ENCODE measurements at regions not wholly inside any gene's neighbourhood (a gene's known extent, or its start where the extent isn't known, plus 50 kb on each side); places are given as distances from the start of the nearest gene placed in this dataset.

DNA sequence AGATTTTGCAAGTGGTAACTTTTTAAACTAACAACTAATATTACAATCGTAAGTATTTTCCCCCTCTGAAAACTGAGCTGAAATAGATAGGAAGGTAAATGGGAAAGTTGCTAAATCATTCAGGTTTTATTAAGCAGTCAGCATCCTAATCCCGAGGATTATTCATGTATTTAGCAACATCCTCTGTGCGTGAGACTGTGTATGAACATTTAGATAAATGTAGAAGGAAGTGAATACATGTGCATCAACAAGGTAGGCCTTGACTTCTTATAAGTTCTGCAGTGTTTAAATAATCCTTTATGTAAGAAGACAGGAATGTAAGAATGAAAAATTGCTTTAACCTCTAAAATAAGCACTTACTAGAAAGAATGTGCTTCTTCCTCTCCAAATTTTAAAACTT is 745.9 kb upstream of the TENM4 start:
- Histone ChIP-seq H3K27ac (ENCODE audit: low read depth, low read length) (no peak overlapping the region), H3K4me1 (ENCODE audit: control insufficient read depth, insufficient read depth, low read length) (no peaks in the 10 kb centered on the region), H3K4me3 (ENCODE audit: low read depth, low read length) (no peak overlapping the region), H3K9me3 (ENCODE audit: control insufficient read depth, insufficient read depth, low read length) (no peaks in the 10 kb centered on the region), H3K36me3 (ENCODE audit: control insufficient read depth, insufficient read depth, low read length) (no peaks in the 10 kb centered on the region), H3K27me3 (ENCODE audit: control insufficient read depth, insufficient read depth, low read length) (no peaks in the 10 kb centered on the region)
- no CpG with 5 or more reads among the region's 3 CpGs for WGBS (ENCODE audit: insufficient coverage)
- no peak for DNase-seq (ENCODE audit: low read depth in 4 of 6, low spot score in 6 of 6)

DNA sequence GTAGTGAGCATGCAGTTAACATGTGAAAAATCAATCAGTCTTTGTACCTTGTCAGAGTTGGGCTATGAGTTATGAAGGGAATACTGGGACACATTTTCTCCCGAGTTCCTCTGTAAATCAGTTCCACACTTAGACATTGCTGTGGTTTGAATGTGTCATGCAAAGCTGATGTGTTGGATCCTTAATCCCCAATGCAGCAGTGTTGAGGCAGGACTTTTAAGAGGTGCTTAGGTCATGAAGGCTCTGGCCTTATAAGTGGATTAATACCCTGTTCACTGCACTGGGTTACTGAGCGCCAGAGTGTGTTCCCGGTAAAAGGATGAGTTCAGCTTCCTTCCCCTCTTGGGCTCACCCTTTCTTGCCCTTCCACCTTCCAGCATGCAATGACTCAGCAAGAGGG is 742.1 kb upstream of the TENM4 start:
- 100% methylated on average over 2 of the region's 3 CpGs for WGBS (ENCODE audit: insufficient coverage)
- no peaks in the 10 kb centered on the region for H3K9me3 ChIP-seq (ENCODE audit: control insufficient read depth, insufficient read depth, low read length)
- H3K4me1 ChIP-seq (ENCODE audit: control insufficient read depth, insufficient read depth, low read length) = no peaks in the 10 kb centered on the region
- no peak for DNase-seq (ENCODE audit: low read depth in 4 of 6, low spot score in 6 of 6)
- no peaks in the 10 kb centered on the region for H3K36me3 ChIP-seq (ENCODE audit: control insufficient read depth, insufficient read depth, low read length)
- no peaks in the 10 kb centered on the region for H3K27me3 ChIP-seq (ENCODE audit: control insufficient read depth, insufficient read depth, low read length)
- H3K27ac ChIP-seq (ENCODE audit: low read depth, low read length) = no peak overlapping the region
- H3K4me3 ChIP-seq (ENCODE audit: low read depth, low read length) = no peak overlapping the region

DNA sequence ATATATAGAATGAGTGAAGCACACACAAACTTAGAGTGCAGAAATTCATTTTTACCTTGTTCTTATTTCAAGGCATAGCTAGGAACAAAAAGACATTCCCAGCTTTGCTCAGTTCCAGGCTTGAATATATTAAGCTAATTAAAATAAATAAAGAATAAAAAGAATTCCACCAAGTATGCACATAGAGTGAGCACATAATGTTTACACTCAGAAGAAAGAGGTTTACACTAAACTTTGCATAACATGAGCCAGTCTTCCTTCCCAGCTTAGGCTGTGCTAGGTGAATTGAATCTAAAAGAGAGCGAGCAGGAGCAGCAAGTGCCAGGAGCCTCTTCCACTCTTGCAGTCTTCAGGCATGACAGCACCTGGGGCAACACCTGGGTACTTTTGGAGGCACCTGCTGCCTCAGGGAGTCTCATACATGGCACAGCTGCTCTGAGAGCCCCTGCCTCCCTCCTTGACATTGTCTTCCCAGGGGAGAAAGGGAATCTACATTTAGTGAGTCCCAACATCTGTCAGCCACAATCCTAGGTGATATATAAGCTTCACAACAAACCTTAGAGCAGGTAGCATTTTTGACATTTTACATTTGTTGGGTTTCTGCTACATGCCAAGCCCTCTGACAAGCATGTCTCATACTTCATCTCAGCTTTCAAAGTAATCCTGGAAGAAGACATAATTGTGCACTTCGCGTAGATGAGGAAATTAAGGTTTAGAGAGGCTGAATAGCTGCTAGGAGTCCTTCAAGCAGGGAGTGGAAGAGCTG is 732.7 kb upstream of the TENM4 start:
- Histone ChIP-seq H3K4me3 (ENCODE audit: low read depth, low read length) (no peak overlapping the region), H3K27me3 (ENCODE audit: control insufficient read depth, insufficient read depth, low read length) (no peaks in the 10 kb centered on the region), H3K36me3 (ENCODE audit: control insufficient read depth, insufficient read depth, low read length) (no peaks in the 10 kb centered on the region), H3K9me3 (ENCODE audit: control insufficient read depth, insufficient read depth, low read length) (no peaks in the 10 kb centered on the region), H3K27ac (ENCODE audit: low read depth, low read length) (no peak overlapping the region), H3K4me1 (ENCODE audit: control insufficient read depth, insufficient read depth, low read length) (no peaks in the 10 kb centered on the region)
- DNase-seq (ENCODE audit: low read depth in 4 of 6, low spot score in 6 of 6) = no peak
- 75% methylated on average over 1 of the region's 3 CpGs for WGBS (ENCODE audit: insufficient coverage)

DNA sequence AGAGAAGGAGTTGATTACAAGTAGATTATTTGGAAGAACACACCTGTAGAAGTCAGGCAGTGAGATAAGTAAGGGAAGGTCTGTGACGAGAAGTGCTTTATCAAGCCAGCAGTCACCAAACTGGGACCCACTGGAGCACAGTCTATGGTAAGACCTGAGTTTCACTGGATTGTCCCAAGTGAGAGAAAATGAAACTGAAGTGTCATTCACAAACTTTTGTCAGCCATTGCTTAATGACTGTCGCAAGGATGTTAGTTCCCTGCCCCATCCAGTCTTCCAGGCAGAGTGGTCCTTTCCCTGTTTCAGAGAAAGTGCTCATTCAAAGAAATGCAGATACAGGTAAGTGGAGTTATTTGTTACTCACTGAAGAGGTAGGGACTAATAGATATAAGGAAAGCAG is 728.0 kb upstream of the TENM4 start:
- WGBS (ENCODE audit: insufficient coverage) = 95% methylated on average over 2 of the region's 2 CpGs

DNA sequence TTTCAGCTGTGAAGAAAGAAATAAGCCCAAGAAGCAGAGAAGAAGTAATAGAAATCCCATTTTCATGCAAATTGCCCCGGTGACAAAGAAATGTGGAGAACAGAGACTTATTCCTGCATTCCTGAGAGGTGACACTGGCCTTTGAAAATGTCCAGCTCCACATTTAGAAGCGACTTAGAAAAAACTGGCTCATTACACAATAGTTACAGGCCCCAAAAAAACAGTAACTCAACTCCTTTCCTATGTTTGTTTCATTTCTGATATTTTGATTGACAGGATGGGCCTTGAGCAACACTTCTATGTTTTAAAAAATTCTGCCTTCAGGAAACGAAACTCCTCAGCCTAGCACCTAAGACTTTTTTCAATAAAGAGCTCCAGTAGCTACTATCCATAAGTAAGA is 726.9 kb upstream of the TENM4 start:
- 92% methylated on average over 2 of the region's 3 CpGs for WGBS (ENCODE audit: insufficient coverage)
- no peak overlapping the region for H3K27ac ChIP-seq (ENCODE audit: low read depth, low read length)

More for the DNA sequence above, 728.0 kb upstream of the TENM4 start:
- DNase-seq (ENCODE audit: low read depth in 4 of 6, low spot score in 6 of 6) = no peak
- Histone ChIP-seq H3K36me3 (ENCODE audit: control insufficient read depth, insufficient read depth, low read length) (no peaks in the 10 kb centered on the region), H3K4me3 (ENCODE audit: low read depth, low read length) (no peak overlapping the region), H3K4me1 (ENCODE audit: control insufficient read depth, insufficient read depth, low read length) (no peaks in the 10 kb centered on the region), H3K27me3 (ENCODE audit: control insufficient read depth, insufficient read depth, low read length) (no peaks in the 10 kb centered on the region), H3K27ac (ENCODE audit: low read depth, low read length) (no peak overlapping the region), H3K9me3 (ENCODE audit: control insufficient read depth, insufficient read depth, low read length) (no peaks in the 10 kb centered on the region)

DNA sequence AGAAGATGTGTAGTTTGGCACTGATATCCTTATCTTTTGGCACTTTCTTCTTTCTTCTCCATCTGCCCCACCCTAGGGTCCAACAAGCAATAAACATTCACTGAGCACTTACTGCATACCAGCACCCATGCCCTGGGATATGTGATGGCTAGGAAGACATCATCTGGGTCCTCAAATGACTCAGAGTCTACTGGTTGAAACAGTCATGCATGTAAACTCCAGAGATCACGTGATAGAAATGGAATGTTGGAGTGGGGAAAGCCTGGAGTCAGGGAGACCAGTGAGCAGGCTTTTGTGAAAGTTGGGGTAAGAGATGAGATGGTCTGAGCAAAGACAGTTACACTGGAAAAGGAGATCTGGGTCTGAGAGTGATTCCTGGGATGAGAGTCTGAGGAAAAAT is 724.9 kb upstream of the TENM4 start:
- no peaks in the 10 kb centered on the region for H3K27me3 ChIP-seq (ENCODE audit: control insufficient read depth, insufficient read depth, low read length)
- H3K27ac ChIP-seq (ENCODE audit: low read depth, low read length) = no peak overlapping the region
- H3K36me3 ChIP-seq (ENCODE audit: control insufficient read depth, insufficient read depth, low read length) = no peaks in the 10 kb centered on the region
- H3K4me1 ChIP-seq (ENCODE audit: control insufficient read depth, insufficient read depth, low read length) = no peaks in the 10 kb centered on the region
- DNase-seq (ENCODE audit: low read depth in 4 of 6, low spot score in 6 of 6) = no peak
- H3K4me3 ChIP-seq (ENCODE audit: low read depth, low read length) = no peak overlapping the region
- WGBS (ENCODE audit: insufficient coverage) = 86% methylated on average over 1 of the region's 1 CpG
- H3K9me3 ChIP-seq (ENCODE audit: control insufficient read depth, insufficient read depth, low read length) = no peaks in the 10 kb centered on the region

More for the DNA sequence above, 726.9 kb upstream of the TENM4 start:
- Histone ChIP-seq H3K4me3 (ENCODE audit: low read depth, low read length) (no peak overlapping the region), H3K36me3 (ENCODE audit: control insufficient read depth, insufficient read depth, low read length) (no peaks in the 10 kb centered on the region), H3K4me1 (ENCODE audit: control insufficient read depth, insufficient read depth, low read length) (no peaks in the 10 kb centered on the region), H3K27me3 (ENCODE audit: control insufficient read depth, insufficient read depth, low read length) (no peaks in the 10 kb centered on the region), H3K9me3 (ENCODE audit: control insufficient read depth, insufficient read depth, low read length) (no peaks in the 10 kb centered on the region)
- no peak for DNase-seq (ENCODE audit: low read depth in 4 of 6, low spot score in 6 of 6)

DNA sequence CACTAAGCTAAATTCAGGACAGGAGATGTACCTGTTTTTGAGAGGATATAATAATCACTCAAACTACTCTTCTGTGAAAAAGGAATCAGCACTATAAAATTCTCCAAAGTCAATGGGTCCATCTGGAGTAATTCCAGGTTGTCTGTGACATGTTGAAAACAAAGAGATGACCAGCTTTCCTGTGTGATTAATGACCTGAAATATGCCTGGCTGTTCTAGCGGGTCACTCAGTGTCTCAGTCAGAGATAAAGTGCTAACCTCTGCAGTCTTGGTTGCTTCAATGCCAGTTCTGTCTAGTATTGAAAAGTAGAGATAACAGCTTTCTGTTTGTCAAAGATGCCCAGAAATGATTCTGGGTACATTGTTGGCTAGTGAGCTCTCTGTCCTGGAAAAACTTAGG is 722.6 kb upstream of the TENM4 start:
- 75% methylated on average over 1 of the region's 1 CpG for WGBS (ENCODE audit: insufficient coverage)

DNA sequence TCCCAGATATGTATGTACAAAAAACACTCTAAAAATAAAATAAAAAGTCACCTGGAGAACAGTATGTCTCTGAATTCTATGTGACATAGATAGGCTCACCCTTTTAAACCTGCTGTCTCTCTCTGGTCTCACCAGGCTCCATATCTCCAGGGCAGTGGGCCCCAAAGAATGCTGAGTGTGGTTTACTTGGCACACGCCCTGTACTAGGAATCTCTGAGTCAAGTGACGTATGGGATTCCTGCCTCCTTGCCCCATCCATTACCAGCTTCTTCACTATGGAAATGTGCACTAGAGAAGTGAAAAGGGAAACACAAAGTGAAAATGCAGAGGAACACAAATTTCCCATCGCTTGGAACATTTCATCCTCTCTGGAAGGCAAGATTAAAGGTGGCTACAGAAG is 722.2 kb upstream of the TENM4 start:
- no peaks in the 10 kb centered on the region for H3K4me1 ChIP-seq (ENCODE audit: control insufficient read depth, insufficient read depth, low read length)
- no CpG with 5 or more reads among the region's 3 CpGs for WGBS (ENCODE audit: insufficient coverage)
- H3K36me3 ChIP-seq (ENCODE audit: control insufficient read depth, insufficient read depth, low read length) = no peaks in the 10 kb centered on the region
- no peaks in the 10 kb centered on the region for H3K27me3 ChIP-seq (ENCODE audit: control insufficient read depth, insufficient read depth, low read length)
- H3K4me3 ChIP-seq (ENCODE audit: low read depth, low read length) = no peak overlapping the region
- H3K9me3 ChIP-seq (ENCODE audit: control insufficient read depth, insufficient read depth, low read length) = no peaks in the 10 kb centered on the region
- no peak for DNase-seq (ENCODE audit: low read depth in 4 of 6, low spot score in 6 of 6)
- no peak overlapping the region for H3K27ac ChIP-seq (ENCODE audit: low read depth, low read length)

More for the DNA sequence above, 722.6 kb upstream of the TENM4 start:
- Histone ChIP-seq H3K27ac (ENCODE audit: low read depth, low read length) (no peak overlapping the region), H3K4me1 (ENCODE audit: control insufficient read depth, insufficient read depth, low read length) (no peaks in the 10 kb centered on the region), H3K9me3 (ENCODE audit: control insufficient read depth, insufficient read depth, low read length) (no peaks in the 10 kb centered on the region), H3K4me3 (ENCODE audit: low read depth, low read length) (no peak overlapping the region), H3K36me3 (ENCODE audit: control insufficient read depth, insufficient read depth, low read length) (no peaks in the 10 kb centered on the region), H3K27me3 (ENCODE audit: control insufficient read depth, insufficient read depth, low read length) (no peaks in the 10 kb centered on the region)
- DNase-seq (ENCODE audit: low read depth in 4 of 6, low spot score in 6 of 6) = no peak

DNA sequence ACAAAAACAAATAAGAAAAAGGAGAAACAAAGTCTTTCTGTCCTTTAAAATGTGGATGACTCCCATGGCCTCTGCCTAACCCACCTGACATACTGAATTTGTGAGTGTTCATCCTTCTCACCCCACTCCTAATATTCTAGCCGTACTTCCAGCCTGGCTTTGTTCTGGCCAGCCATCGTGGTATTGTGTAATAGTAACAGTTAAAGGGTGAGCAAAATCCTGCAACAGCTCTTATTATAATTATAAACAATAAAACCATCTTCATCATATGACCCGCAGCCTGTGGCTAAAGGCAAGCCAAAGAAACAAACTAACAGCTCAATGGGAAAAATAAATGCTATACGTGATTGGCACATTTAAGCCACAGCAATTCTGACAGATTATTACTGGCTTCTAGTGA is 721.6 kb upstream of the TENM4 start:
- no peaks in the 10 kb centered on the region for H3K36me3 ChIP-seq (ENCODE audit: control insufficient read depth, insufficient read depth, low read length)
- no peak overlapping the region for H3K27ac ChIP-seq (ENCODE audit: low read depth, low read length)
- H3K4me3 ChIP-seq (ENCODE audit: low read depth, low read length) = no peak overlapping the region
- H3K27me3 ChIP-seq (ENCODE audit: control insufficient read depth, insufficient read depth, low read length) = no peaks in the 10 kb centered on the region
- DNase-seq (ENCODE audit: low read depth in 4 of 6, low spot score in 6 of 6) = no peak
- no peaks in the 10 kb centered on the region for H3K4me1 ChIP-seq (ENCODE audit: control insufficient read depth, insufficient read depth, low read length)
- 71% methylated on average over 1 of the region's 4 CpGs for WGBS (ENCODE audit: insufficient coverage)
- no peaks in the 10 kb centered on the region for H3K9me3 ChIP-seq (ENCODE audit: control insufficient read depth, insufficient read depth, low read length)

DNA sequence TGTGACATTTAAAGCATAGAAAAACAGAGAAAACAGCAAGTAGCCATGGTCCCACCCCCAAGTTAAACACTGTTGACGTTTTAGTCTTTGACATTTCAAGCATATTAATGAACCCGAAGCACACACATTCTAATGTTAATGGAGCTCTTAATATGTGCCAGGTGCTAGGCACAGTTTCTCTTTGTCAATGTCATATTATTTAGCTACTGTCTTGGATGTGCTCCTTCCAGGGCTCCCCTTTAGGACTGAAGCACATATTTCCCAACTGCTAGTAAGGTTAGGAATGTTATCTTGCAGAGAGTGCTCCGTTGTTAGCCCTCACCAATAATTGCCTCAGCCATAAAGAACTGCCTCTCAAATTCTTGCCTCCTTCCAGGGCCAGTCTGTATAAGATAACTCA is 716.6 kb upstream of the TENM4 start:
- WGBS (ENCODE audit: insufficient coverage) = no CpG with 5 or more reads among the region's 3 CpGs
- Histone ChIP-seq H3K4me1 (ENCODE audit: control insufficient read depth, insufficient read depth, low read length) (no peaks in the 10 kb centered on the region), H3K9me3 (ENCODE audit: control insufficient read depth, insufficient read depth, low read length) (no peaks in the 10 kb centered on the region), H3K27me3 (ENCODE audit: control insufficient read depth, insufficient read depth, low read length) (no peaks in the 10 kb centered on the region), H3K36me3 (ENCODE audit: control insufficient read depth, insufficient read depth, low read length) (no peaks in the 10 kb centered on the region), H3K4me3 (ENCODE audit: low read depth, low read length) (no peak overlapping the region), H3K27ac (ENCODE audit: low read depth, low read length) (no peak overlapping the region)
- no peak for DNase-seq (ENCODE audit: low read depth in 4 of 6, low spot score in 6 of 6)

Measured in spinal cord (tissue), 9 donors.